ENCODE measurements at regions not wholly inside any gene's neighbourhood (a gene's known extent, or its start where the extent isn't known, plus 50 kb on each side); places are given as distances from the start of the nearest gene placed in this dataset.

DNA sequence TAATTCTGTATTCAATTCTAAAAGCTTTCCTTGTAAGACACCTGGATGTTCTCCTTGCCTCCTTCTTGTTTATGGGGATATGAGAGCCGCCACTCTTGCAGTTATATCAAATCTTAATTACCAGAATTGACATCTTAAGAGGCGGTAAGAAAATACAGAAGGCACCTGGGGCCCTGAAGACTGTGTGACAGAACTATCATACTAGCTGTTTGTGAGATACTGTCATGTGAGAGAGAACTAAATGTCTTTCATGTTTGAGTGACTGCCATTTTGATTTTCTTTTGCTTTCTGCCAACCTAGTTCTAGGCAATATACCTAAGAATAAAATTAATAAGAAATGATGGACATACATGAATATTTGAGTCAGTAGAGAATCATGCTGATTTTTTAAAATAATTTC lies 340.2 kb upstream of the SMIM31 start:
- TF ChIP-seq, protein P1, sequence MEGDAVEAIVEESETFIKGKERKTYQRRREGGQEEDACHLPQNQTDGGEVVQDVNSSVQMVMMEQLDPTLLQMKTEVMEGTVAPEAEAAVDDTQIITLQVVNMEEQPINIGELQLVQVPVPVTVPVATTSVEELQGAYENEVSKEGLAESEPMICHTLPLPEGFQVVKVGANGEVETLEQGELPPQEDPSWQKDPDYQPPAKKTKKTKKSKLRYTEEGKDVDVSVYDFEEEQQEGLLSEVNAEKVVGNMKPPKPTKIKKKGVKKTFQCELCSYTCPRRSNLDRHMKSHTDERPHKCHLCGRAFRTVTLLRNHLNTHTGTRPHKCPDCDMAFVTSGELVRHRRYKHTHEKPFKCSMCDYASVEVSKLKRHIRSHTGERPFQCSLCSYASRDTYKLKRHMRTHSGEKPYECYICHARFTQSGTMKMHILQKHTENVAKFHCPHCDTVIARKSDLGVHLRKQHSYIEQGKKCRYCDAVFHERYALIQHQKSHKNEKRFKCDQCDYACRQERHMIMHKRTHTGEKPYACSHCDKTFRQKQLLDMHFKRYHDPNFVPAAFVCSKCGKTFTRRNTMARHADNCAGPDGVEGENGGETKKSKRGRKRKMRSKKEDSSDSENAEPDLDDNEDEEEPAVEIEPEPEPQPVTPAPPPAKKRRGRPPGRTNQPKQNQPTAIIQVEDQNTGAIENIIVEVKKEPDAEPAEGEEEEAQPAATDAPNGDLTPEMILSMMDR (IDR thresholded peaks at IDR 0.05; ENCODE audit: low read depth, low read length), result no peak
- TF ChIP-seq, protein P2, sequence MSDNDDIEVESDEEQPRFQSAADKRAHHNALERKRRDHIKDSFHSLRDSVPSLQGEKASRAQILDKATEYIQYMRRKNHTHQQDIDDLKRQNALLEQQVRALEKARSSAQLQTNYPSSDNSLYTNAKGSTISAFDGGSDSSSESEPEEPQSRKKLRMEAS (IDR thresholded peaks at IDR 0.05; ENCODE audit: low read depth, low read length), result no peak

Data from NB4 (cell line).